GM23338 (cell line): ENCODE measurements at regions not wholly inside any gene's neighbourhood (a gene's known extent, or its start where the extent isn't known, plus 50 kb on each side); places are given as distances from the start of the nearest gene placed in this dataset.

Experiments used
- CTCF ChIP-seq, 2 experiments: fragments of 200-600 bp in 1 of 2; sonication (generic) in 1 of 2; conservative IDR thresholded peaks; 2 replicates each; pipeline versions ENCODE4 v1.5.1 to v1.6.1; 2016 to 2017; ENCODE audit warnings: antibody characterized with exemption in 2 of 2, low read depth in 2 of 2, mild to moderate bottlenecking in 2 of 2, moderate library complexity in 1 of 2
- EZH2 ChIP-seq: fragments of 200-600 bp; sonication (generic); IDR thresholded peaks from one replicate; pipeline ENCODE4 v1.8.0; 2017; ENCODE audit warnings: antibody characterized with exemption, mild to moderate bottlenecking, low read depth; ENCODE audit not compliant: unreplicated experiment
- EZH2phosphoT487 ChIP-seq: fragments of 200-600 bp; sonication (generic); IDR thresholded peaks from one replicate; pipeline ENCODE4 v1.8.1; 2018; ENCODE audit warnings: antibody characterized with exemption; ENCODE audit not compliant: unreplicated experiment
- JUNB ChIP-seq: IDR thresholded peaks from one replicate; pipeline ENCODE4 v1.6.1; 2016; ENCODE audit warnings: antibody characterized with exemption; ENCODE audit not compliant: unreplicated experiment
- POLR2AphosphoS5 ChIP-seq: IDR thresholded peaks from 2 replicates; pipeline ENCODE4 v1.6.1; 2016; ENCODE audit warnings: antibody characterized with exemption, low read depth
- REST ChIP-seq: IDR thresholded peaks from one replicate; pipeline ENCODE4 v1.6.1; 2018; ENCODE audit warnings: antibody characterized with exemption; ENCODE audit not compliant: unreplicated experiment

DNA sequence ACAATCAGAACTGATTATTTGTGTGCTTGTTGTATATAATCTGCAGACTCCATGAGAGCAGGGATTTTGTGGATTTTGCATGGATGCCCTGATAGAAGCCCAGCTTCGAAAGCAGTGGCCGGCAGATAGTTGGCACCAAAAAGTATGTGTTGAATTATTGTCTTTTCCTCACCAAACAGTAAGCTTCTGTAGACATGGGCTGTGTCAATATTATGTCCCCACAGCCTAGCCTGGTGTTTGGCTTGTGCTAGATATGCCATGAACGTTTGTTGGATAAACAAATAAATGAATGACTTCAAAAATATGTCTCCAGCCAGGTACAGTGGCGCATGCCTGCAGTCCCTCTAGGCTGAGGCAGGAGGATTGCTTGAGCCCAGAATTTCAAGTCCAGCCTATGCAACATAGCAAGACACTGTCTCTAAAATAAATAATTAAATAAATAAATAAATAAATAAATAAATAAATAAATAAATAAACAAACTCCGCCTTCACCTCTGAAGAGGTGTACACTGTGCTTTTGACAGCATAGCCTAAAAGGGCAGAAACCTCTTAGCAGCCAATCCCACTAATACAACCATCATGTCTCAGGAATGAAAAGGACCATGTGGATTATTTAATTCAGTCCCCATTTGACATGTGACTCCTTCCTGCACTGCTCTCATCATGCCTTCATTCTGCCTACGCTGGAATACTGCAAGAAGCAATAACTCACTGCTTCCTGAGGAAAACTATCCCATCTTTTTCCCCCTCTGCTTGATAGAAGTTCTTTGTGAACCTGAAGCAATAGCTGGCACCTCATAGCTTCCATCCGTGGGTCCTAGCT is 335.2 kb downstream of the FBXW7 start:
- TF ChIP-seq CTCF (conservative IDR thresholded peaks at IDR 0.05; ENCODE audit: low read depth in 2 of 2) (no peak), JUNB (no peak), EZH2 (no peak), EZH2phosphoT487 (no peak), POLR2AphosphoS5 (no peak), REST (no peak)
